Breast epithelium (tissue), 4 donors: ENCODE measurements at regions not wholly inside any gene's neighbourhood (a gene's known extent, or its start where the extent isn't known, plus 50 kb on each side); places are given as distances from the start of the nearest gene placed in this dataset.
A peak's percentile ranks its signal among the peaks of the same experiment; 100 is the strongest.

ENCODE experiments used
- DNase-seq, 2 donors: peaks; one replicate each; pipeline ENCODE4 v3.0.0-alpha.2; 2019; ENCODE audit warnings: low spot score in 2 of 2
- H3K27ac ChIP-seq, 2 donors: fragments of 200-600 bp; sonication (generic) in 1 of 2; one replicate each; pipeline ENCODE4 v1.5.1; 2016 to 2019; ENCODE audit warnings: mild to moderate bottlenecking in 1 of 2
- H3K27me3 ChIP-seq, 2 donors: fragments of 200-600 bp; sonication (generic) in 1 of 2; one replicate each; pipeline versions ENCODE4 v1.5.1 to v1.6.0; 2017 to 2019; ENCODE audit warnings: control low read depth in 1 of 2, mild to moderate bottlenecking in 1 of 2
- H3K36me3 ChIP-seq: fragments of 200-600 bp; one replicate; pipeline ENCODE4 v1.5.1; 2019
- H3K4me1 ChIP-seq, 2 donors: fragments of 200-600 bp; sonication (generic); one replicate each; pipeline ENCODE4 v1.5.1; 2016 to 2019; ENCODE audit warnings: control low read depth in 1 of 2
- H3K4me3 ChIP-seq, 3 donors: fragments of 200-600 bp; sonication (generic); 1 replicate in 2 of 3; 2 replicates in 1 of 3; pipeline ENCODE4 v1.5.1; 2016 to 2019; ENCODE audit warnings: mild to moderate bottlenecking in 3 of 3, moderate library complexity in 2 of 3
- H3K9me3 ChIP-seq, 2 donors: fragments of 200-600 bp; sonication (generic) in 1 of 2; one replicate each; pipeline ENCODE4 v1.5.1; 2016 to 2019; ENCODE audit warnings: control low read depth in 1 of 2
- POLR2A ChIP-seq: fragments of 450-650 bp; IDR thresholded peaks from one replicate; pipeline ENCODE4 v1.6.1; 2016; ENCODE audit warnings: antibody characterized with exemption, mild to moderate bottlenecking, moderate library complexity
- POLR2AphosphoS5 ChIP-seq, 3 donors: sonication (generic); formaldehyde crosslinking; IDR thresholded peaks; one replicate each; pipeline ENCODE4 v1.6.1; 2017; ENCODE audit warnings: antibody characterized with exemption in 3 of 3
- intact Hi-C: fragments of 100-400 bp; cut with DNase I; formaldehyde crosslinking; loops from one replicate; pipeline ENCODE4 v1.15.1; 2023; ENCODE audit warnings: low total_unique reads
- TF ChIP-seq, protein P1 (sequence below), 3 donors: fragments of 450-650 bp; IDR thresholded peaks; one replicate each; pipeline ENCODE4 v1.5.1; 2016 to 2017; ENCODE audit warnings: antibody characterized with exemption in 3 of 3, mild to moderate bottlenecking in 3 of 3, moderate library complexity in 3 of 3

DNA sequence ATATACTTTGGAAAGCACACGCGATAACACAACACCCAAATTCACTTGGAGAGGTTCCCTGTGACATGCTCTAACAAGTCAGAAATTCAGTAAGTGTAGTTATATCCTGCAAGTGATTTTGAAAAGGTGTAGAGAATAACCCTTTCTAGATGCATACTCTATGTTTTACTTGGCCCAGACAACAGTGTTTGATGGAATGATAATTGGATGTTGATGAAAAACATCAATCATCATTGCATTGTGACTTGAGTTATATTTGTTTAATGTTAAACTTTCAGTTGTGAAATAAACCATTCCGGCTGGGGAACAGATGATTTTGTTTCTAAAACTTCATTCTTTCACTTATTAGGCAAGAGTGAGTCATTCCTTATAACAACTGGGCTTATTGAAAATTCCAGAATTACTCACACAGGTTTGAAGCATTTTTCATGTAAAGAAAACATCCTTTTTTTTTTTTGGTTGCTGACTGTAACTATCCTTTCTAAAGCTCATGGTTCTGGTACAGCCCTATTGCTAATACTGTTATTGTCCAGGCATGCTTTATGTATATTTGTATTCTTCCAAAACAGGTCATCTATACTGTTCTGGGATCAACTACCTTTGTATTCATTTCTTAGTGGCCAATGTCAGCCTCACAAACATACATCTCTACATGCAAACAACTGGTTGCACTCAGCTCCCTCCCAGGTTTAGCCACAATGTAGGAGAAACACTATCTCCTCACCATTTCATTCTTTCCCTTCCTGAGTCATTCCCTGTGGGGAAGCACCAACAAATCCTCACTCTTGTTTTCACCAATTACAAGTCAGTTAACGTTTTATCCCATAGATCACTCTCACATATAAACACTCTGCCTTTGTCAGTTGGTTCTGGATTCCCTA, 121.2 kb upstream of the LRIG3 start:
- H3K27ac ChIP-seq = peak overlapping the region; percentile 54 to 81
- H3K9me3 ChIP-seq = no peaks in the 10 kb centered on the region
- H3K27me3 ChIP-seq = no peaks in the 10 kb centered on the region
- peaks cover 0 to 16% of the 10 kb centered on the region in 2 donors for H3K4me1 ChIP-seq
- intact Hi-C loops = no loop called here
- TF ChIP-seq, protein P1, sequence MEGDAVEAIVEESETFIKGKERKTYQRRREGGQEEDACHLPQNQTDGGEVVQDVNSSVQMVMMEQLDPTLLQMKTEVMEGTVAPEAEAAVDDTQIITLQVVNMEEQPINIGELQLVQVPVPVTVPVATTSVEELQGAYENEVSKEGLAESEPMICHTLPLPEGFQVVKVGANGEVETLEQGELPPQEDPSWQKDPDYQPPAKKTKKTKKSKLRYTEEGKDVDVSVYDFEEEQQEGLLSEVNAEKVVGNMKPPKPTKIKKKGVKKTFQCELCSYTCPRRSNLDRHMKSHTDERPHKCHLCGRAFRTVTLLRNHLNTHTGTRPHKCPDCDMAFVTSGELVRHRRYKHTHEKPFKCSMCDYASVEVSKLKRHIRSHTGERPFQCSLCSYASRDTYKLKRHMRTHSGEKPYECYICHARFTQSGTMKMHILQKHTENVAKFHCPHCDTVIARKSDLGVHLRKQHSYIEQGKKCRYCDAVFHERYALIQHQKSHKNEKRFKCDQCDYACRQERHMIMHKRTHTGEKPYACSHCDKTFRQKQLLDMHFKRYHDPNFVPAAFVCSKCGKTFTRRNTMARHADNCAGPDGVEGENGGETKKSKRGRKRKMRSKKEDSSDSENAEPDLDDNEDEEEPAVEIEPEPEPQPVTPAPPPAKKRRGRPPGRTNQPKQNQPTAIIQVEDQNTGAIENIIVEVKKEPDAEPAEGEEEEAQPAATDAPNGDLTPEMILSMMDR (IDR thresholded peaks at IDR 0.05) = no peak
- TF ChIP-seq POLR2A = no peak
- TF ChIP-seq POLR2AphosphoS5 (IDR thresholded peaks at IDR 0.05) = no peak
- no peak for DNase-seq
- peak overlapping the region in 1 of 3 donors; percentile 21 for H3K4me3 ChIP-seq
- H3K36me3 ChIP-seq = no peaks in the 10 kb centered on the region

DNA sequence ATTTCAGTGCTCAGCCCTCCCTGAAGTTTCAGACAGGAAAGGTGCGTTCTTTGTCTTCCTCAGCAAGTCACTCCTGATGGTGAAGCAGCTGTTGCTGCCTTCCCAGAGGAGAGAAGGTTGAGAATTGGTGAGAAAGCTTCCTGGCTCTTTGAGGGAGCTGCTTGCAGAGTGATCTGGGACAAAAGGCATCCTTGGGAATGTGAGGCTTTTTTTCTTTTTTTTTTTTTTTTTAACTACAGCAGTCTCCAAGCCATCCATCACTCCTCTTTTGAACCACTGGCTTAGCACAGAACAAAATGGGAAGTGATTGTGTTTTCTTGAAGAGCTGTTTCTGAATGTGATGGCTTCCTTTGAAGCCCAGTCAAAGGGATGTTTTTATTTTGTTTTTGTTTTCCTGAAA, 120.4 kb upstream of the LRIG3 start:
- intact Hi-C loops = no loop called here
- Histone ChIP-seq H3K27ac (peak overlapping the region; percentile 54 to 73), H3K4me3 (peak overlapping the region in 1 of 3 donors; percentile 21), H3K4me1 (peaks cover 0 to 16% of the 10 kb centered on the region in 2 donors), H3K9me3 (no peaks in the 10 kb centered on the region), H3K36me3 (no peaks in the 10 kb centered on the region), H3K27me3 (no peaks in the 10 kb centered on the region)
- no peak for DNase-seq
- TF ChIP-seq POLR2A (no peak), POLR2AphosphoS5 (IDR thresholded peaks at IDR 0.05) (no peak)
- TF ChIP-seq, protein P1 (IDR thresholded peaks at IDR 0.05) = no peak

DNA sequence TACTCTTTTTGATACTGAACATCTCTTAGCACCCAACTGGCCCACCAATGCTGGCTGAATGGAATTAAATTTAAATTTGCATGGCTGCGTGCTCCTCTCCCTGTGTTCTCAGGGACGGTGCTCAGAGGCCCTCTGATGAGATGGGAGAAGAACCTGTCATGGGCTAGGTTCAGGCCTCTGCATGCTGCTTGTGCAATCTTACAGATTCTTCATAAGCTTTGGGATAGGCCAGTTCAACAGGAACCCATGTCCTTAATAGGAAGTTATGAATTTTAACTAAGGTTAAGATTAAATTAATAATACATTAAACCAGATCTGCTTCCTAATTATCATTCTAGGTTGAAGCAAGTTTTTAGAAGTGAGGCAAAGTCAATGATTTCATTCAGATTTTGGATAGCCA, 119.7 kb upstream of the LRIG3 start:
- H3K9me3 ChIP-seq = no peaks in the 10 kb centered on the region
- H3K27me3 ChIP-seq = no peaks in the 10 kb centered on the region
- H3K36me3 ChIP-seq = no peaks in the 10 kb centered on the region
- H3K4me3 ChIP-seq = no peak overlapping the region
- TF ChIP-seq POLR2A (no peak), POLR2AphosphoS5 (IDR thresholded peaks at IDR 0.05) (no peak)
- TF ChIP-seq, protein P1 (IDR thresholded peaks at IDR 0.05) = no peak
- no peak for DNase-seq
- H3K27ac ChIP-seq = peak overlapping the region; percentile 54 to 62
- intact Hi-C loops = no loop called here
- peaks cover 0 to 16% of the 10 kb centered on the region in 2 donors for H3K4me1 ChIP-seq

DNA sequence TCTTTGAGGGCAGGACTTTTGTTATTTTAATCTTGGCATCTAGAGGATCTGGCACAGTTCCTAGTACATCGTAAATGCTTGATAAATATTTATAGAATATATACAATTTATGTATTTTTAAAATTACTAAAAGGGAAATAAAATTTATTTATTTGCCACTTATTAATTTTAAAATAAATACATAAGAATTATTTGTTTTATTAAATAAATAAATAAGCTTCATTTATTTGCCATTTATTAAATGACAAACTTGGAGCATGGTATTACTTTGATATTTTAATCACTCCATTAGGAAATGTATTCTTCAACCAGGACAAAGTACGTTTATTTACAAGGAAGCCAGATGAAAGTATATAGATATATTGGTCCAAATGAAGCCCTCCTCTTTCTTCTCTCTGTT, 118.7 kb upstream of the LRIG3 start:
- intact Hi-C loops = no loop called here
- Histone ChIP-seq H3K36me3 (no peaks in the 10 kb centered on the region), H3K27ac (no peak overlapping the region), H3K4me3 (no peak overlapping the region), H3K4me1 (peaks cover 0 to 16% of the 10 kb centered on the region in 2 donors), H3K9me3 (no peaks in the 10 kb centered on the region), H3K27me3 (no peaks in the 10 kb centered on the region)
- no peak for TF ChIP-seq POLR2AphosphoS5 (IDR thresholded peaks at IDR 0.05)
- TF ChIP-seq, protein P1 (IDR thresholded peaks at IDR 0.05) = no peak
- TF ChIP-seq POLR2A = no peak
- DNase-seq = no peak

DNA sequence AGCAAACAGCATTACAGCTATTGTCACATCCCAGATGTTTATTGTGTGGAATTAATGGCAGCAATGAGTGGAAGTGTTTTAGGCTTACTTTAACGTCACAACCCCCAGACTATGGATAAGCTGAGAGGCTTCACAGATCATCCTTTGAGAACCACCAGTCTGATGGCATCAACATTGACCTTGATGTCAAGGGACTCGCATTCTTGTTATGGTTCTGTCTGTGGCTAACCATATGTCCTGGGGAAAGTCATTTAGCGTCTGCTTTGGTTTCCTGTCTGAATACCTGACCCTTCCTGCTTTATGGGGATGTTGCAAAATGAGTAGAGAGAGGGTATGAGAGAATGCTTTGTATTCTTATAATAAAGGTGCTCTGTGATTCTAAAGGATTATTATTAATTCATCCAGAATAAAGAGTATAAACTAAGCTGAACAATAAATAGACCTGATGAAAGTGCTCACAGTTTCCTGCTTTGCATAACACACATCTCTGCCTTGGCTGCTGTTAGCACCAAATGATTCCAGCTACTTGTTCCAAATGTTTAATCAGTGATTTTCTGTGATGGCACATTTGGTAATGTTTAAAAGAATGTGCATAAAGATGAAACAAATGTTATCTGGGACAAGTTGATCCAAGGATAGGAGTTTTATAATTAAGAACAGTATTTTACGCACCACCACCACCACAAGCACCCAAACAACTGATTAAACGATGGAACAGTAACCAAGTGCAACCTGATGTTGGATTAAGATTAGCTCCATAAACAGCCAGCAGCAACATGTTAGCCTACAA, 116.9 kb upstream of the LRIG3 start:
- H3K4me1 ChIP-seq = peaks cover 0 to 16% of the 10 kb centered on the region in 2 donors
- intact Hi-C loops = no loop called here
- no peaks in the 10 kb centered on the region for H3K27me3 ChIP-seq
- peak overlapping the region; percentile 80 to 83 for H3K27ac ChIP-seq
- no peak for DNase-seq
- no peaks in the 10 kb centered on the region for H3K9me3 ChIP-seq
- no peaks in the 10 kb centered on the region for H3K36me3 ChIP-seq
- H3K4me3 ChIP-seq = no peak overlapping the region
- TF ChIP-seq, protein P1 (IDR thresholded peaks at IDR 0.05) = no peak
- peak in 1 of 3 donors; percentile 52 for TF ChIP-seq POLR2AphosphoS5 (IDR thresholded peaks at IDR 0.05)
